ENCODE measurements at regions not wholly inside any gene's neighbourhood (a gene's known extent, or its start where the extent isn't known, plus 50 kb on each side); places are given as distances from the start of the nearest gene placed in this dataset.

DNA sequence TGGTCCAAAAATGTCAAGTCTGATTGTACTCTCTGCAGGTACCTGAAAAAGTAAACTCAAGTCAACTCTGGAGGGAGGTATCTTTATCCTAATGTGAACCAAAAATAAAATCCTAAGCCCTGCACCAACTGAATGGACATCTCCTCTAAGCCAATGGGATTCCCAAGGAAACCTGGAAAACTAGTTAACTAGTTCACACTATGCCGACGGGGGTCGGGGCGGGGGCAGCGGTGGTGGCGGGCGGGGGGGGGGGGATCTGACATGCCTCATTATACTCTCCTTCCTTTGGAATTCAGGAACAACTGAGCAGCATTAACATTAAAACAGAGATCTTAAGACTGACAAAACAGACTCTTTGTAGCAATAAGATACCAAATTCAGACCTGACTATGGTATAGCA is 452.6 kb upstream of the CAMK1G start:
- Histone ChIP-seq H3K4me3 (no peak overlapping the region), H3K4me1 (no peaks in the 10 kb centered on the region), H3K36me3 (no peaks in the 10 kb centered on the region), H3K9me3 (no peaks in the 10 kb centered on the region), H3K27me3 (no peaks in the 10 kb centered on the region), H3K27ac (no peak overlapping the region)
- DNase-seq, result no peak
- TF ChIP-seq, protein P1, sequence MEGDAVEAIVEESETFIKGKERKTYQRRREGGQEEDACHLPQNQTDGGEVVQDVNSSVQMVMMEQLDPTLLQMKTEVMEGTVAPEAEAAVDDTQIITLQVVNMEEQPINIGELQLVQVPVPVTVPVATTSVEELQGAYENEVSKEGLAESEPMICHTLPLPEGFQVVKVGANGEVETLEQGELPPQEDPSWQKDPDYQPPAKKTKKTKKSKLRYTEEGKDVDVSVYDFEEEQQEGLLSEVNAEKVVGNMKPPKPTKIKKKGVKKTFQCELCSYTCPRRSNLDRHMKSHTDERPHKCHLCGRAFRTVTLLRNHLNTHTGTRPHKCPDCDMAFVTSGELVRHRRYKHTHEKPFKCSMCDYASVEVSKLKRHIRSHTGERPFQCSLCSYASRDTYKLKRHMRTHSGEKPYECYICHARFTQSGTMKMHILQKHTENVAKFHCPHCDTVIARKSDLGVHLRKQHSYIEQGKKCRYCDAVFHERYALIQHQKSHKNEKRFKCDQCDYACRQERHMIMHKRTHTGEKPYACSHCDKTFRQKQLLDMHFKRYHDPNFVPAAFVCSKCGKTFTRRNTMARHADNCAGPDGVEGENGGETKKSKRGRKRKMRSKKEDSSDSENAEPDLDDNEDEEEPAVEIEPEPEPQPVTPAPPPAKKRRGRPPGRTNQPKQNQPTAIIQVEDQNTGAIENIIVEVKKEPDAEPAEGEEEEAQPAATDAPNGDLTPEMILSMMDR (IDR thresholded peaks at IDR 0.05), result no peak
- TF ChIP-seq POLR2A (IDR thresholded peaks at IDR 0.05) (no peak), POLR2AphosphoS5 (IDR thresholded peaks at IDR 0.05) (no peak), EP300 (IDR thresholded peaks at IDR 0.05; ENCODE audit: low read depth) (no peak)
- 75 to 85% methylated on average over 4 to 7 of the region's 7 CpGs for WGBS, 2 donors (ENCODE audit: low coverage in 1 of 2)
- in situ Hi-C loops (cut with MboI; ENCODE audit: low pct_ligation_motif_present in 1 of 4, low pct_unique_long_range_greater_than_20kb in 1 of 4, low sequenced_read_pairs in 3 of 4), result no loop called here
- intact Hi-C loops (cut with DNase I; ENCODE audit: low total_unique reads), result no loop called here

DNA sequence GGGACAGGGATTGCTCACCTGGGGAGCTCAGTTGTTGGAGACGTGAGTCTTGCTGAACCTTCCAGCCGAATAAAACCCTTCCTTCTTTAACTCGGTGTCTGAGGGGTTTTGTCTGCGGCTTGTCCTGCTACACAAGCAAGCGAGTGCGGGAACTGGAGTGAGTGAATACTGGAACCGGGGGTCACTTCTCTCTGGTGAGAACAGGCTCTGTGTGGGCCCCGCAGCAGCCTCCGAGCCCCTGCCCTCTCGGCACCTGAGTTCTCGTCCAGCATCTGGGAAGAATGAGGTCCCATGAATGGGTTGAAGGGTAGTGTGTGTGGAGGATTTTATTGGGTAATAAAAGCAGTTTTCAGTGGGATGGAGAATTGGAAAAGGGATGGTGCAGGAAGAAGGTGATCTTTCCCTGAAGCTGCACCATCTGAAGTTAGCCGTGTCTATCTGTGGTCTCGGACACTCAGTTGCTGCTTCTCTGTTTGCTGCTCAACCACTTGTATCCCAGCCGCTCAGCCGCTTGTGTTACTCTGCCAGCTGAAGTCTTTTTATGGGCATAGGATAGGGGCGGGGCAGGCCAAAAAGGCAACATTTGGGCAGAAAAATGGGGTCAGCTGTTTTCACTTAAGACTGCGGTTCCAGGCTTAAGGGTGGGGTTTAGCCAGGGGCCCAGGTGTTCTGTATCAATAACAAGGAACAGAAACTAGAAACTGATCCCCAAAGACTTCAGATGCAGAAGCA is 450.6 kb upstream of the CAMK1G start:
- intact Hi-C loops (cut with DNase I; ENCODE audit: low total_unique reads), result no loop called here
- 79 to 86% methylated on average over 5 to 17 of the region's 17 CpGs for WGBS, 2 donors (ENCODE audit: low coverage in 1 of 2)
- Histone ChIP-seq H3K27me3 (no peaks in the 10 kb centered on the region), H3K27ac (no peak overlapping the region), H3K4me1 (no peaks in the 10 kb centered on the region), H3K36me3 (no peaks in the 10 kb centered on the region), H3K4me3 (no peak overlapping the region), H3K9me3 (no peaks in the 10 kb centered on the region)
- TF ChIP-seq, protein P1 (IDR thresholded peaks at IDR 0.05), result no peak
- TF ChIP-seq POLR2A (IDR thresholded peaks at IDR 0.05) (no peak), EP300 (IDR thresholded peaks at IDR 0.05; ENCODE audit: low read depth) (no peak), POLR2AphosphoS5 (IDR thresholded peaks at IDR 0.05) (no peak)
- peak; percentile 38 for DNase-seq
- in situ Hi-C loops (cut with MboI; ENCODE audit: low pct_ligation_motif_present in 1 of 4, low pct_unique_long_range_greater_than_20kb in 1 of 4, low sequenced_read_pairs in 3 of 4), result no loop called here

- H3K4me3 ChIP-seq, result no peak overlapping the region
- no peak for TF ChIP-seq EP300 (IDR thresholded peaks at IDR 0.05; ENCODE audit: low read depth)
- in situ Hi-C loops (cut with MboI; ENCODE audit: low pct_ligation_motif_present in 1 of 4, low pct_unique_long_range_greater_than_20kb in 1 of 4, low sequenced_read_pairs in 3 of 4), result no loop called here
- H3K4me1 ChIP-seq, result no peaks in the 10 kb centered on the region
- DNase-seq, result peak; percentile 14
- WGBS, 2 donors (ENCODE audit: low coverage in 1 of 2), result 48 to 74% methylated on average over 3 to 5 of the region's 5 CpGs
- H3K9me3 ChIP-seq, result no peaks in the 10 kb centered on the region
- H3K27me3 ChIP-seq, result no peaks in the 10 kb centered on the region
- H3K36me3 ChIP-seq, result no peaks in the 10 kb centered on the region
- H3K27ac ChIP-seq, result no peak overlapping the region
- intact Hi-C loops (cut with DNase I; ENCODE audit: low total_unique reads), result no loop called here
Observed at GRCh38 chr1:209134001-209134400, 449.5 kb upstream of the CAMK1G start.

GRCh38 chr1:209143916-209144315 is 439.6 kb upstream of the CAMK1G start:
- Histone ChIP-seq H3K4me3 (no peak overlapping the region), H3K27ac (no peak overlapping the region), H3K4me1 (no peaks in the 10 kb centered on the region), H3K9me3 (no peaks in the 10 kb centered on the region), H3K36me3 (no peaks in the 10 kb centered on the region), H3K27me3 (no peaks in the 10 kb centered on the region)
- WGBS, 2 donors (ENCODE audit: low coverage in 1 of 2), result 89 to 100% methylated on average over 1 of the region's 1 CpG
- in situ Hi-C loops (cut with MboI; ENCODE audit: low pct_ligation_motif_present in 1 of 4, low pct_unique_long_range_greater_than_20kb in 1 of 4, low sequenced_read_pairs in 3 of 4) (no loop called here), intact Hi-C loops (cut with DNase I; ENCODE audit: low total_unique reads) (no loop called here)
- TF ChIP-seq, protein P1 (IDR thresholded peaks at IDR 0.05), result no peak
- TF ChIP-seq POLR2A (IDR thresholded peaks at IDR 0.05) (no peak), POLR2AphosphoS5 (IDR thresholded peaks at IDR 0.05) (no peak), EP300 (IDR thresholded peaks at IDR 0.05; ENCODE audit: low read depth) (no peak)
- DNase-seq, result no peak

GRCh38 chr1:209150114-209150513 is 433.4 kb upstream of the CAMK1G start:
- no peak overlapping the region for H3K27ac ChIP-seq
- TF ChIP-seq, protein P1 (IDR thresholded peaks at IDR 0.05), result no peak
- TF ChIP-seq POLR2AphosphoS5 (IDR thresholded peaks at IDR 0.05) (no peak), EP300 (IDR thresholded peaks at IDR 0.05; ENCODE audit: low read depth) (no peak), POLR2A (IDR thresholded peaks at IDR 0.05) (no peak)
- intact Hi-C loops (cut with DNase I; ENCODE audit: low total_unique reads), result no loop called here
- DNase-seq, result no peak
- H3K27me3 ChIP-seq, result no peaks in the 10 kb centered on the region
- H3K36me3 ChIP-seq, result no peaks in the 10 kb centered on the region
- in situ Hi-C loops (cut with MboI; ENCODE audit: low pct_ligation_motif_present in 1 of 4, low pct_unique_long_range_greater_than_20kb in 1 of 4, low sequenced_read_pairs in 3 of 4), result no loop called here
- H3K4me1 ChIP-seq, result no peaks in the 10 kb centered on the region
- H3K9me3 ChIP-seq, result no peaks in the 10 kb centered on the region
- H3K4me3 ChIP-seq, result no peak overlapping the region
- WGBS, 2 donors (ENCODE audit: low coverage in 1 of 2), result 5 to 14% methylated on average over 3 of the region's 3 CpGs
